ENCODE measurements at regions not wholly inside any gene's neighbourhood (a gene's known extent, or its start where the extent isn't known, plus 50 kb on each side); places are given as distances from the start of the nearest gene placed in this dataset.

DNA sequence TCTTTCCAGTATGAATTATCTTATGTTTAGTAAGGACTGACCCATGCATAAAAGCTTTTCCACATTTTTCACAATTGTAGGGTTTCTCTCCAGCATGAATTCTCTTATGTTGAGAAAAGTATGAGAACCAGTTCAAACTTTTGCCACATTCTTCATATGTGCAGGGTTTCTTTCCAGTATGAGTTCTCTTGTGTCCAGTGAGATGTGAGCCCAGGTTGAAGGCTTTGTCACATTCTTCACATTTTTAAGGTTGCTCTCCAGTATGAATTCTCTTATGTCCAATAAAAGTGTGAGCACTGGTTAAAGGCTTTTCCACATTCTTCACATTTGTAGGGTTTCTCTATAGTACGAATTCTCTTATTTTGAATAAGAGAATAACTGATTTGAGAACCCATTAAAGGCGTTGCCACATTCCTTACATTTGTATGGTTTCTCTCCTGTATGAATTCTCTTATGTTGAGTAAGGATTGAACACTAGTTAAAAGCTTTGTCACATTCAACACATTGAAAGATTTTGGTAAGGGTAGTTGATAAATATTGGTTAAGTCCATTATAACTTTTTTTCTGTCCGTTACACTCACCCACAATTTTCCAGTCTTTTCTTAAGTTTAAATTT lies 911.0 kb upstream of the ZNF722 start:
- Histone ChIP-seq H3K27ac (no peak overlapping the region), H3K9me3 (peaks cover 9 to 53% of the 10 kb centered on the region in 2 donors), H3K4me3 (no peak overlapping the region), H3K27me3 (no peaks in the 10 kb centered on the region), H3K36me3 (no peaks in the 10 kb centered on the region), H3K4me1 (no peaks in the 10 kb centered on the region)
- intact Hi-C loops (cut with DNase I), result no loop called here
- DNase-seq (ENCODE audit: low spot score in 2 of 2), result no peak
- TF ChIP-seq CTCF (IDR thresholded peaks at IDR 0.05), result no peak

GRCh38 chr7:63092951-63093350 lies 905.7 kb upstream of the ZNF722 start:
- Histone ChIP-seq H3K9me3 (peaks cover 0 to 25% of the 10 kb centered on the region in 2 donors), H3K36me3 (no peaks in the 10 kb centered on the region), H3K27ac (no peak overlapping the region), H3K27me3 (no peaks in the 10 kb centered on the region), H3K4me1 (no peaks in the 10 kb centered on the region), H3K4me3 (no peak overlapping the region)
- no peak for DNase-seq (ENCODE audit: low spot score in 2 of 2)
- intact Hi-C loops (cut with DNase I), result no loop called here
- no peak for TF ChIP-seq CTCF (IDR thresholded peaks at IDR 0.05)

DNA sequence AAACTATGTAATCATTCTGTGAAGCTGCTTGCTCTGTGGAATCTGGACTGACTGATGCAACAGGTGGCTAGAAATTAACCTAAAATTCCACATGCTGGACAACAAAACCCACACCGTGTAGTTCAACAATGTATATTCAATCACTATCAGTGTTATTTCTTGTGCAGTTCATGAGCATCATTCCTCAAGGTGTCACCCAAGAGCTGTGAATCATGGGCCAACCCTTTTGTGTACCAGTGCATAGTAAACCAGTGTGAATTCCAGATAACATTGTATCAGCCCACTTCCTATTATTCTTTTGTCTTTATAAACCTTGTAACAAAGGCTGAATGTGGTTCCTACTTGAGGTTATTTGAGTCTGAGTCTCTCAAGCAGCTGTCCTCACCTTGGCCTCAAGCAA lies 905.2 kb upstream of the ZNF722 start:
- Histone ChIP-seq H3K4me1 (no peaks in the 10 kb centered on the region), H3K27me3 (no peaks in the 10 kb centered on the region), H3K27ac (no peak overlapping the region), H3K36me3 (no peaks in the 10 kb centered on the region), H3K4me3 (no peak overlapping the region), H3K9me3 (peaks cover 0 to 20% of the 10 kb centered on the region in 2 donors)
- TF ChIP-seq CTCF (IDR thresholded peaks at IDR 0.05), result no peak
- DNase-seq (ENCODE audit: low spot score in 2 of 2), result no peak
- intact Hi-C loops (cut with DNase I), result no loop called here

DNA sequence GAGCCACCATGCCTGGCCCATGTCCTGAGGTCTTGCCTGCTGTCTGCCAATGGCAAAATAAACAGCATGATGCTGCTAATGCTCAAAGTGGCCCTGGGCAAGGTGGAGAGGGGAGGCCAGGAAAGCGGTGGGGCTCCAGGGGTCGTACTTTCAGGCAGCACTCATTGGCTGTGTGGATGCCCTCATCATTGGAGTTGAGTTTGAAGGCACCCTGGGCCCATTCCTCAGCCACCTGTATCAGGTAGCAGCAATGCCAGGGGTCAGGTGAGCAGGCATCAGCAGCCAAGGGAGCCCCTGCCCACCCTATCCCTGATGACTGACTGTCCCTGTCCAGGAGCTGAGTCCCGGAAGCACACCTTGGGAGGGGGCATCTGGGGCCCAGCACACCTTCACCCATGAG lies 902.5 kb upstream of the ZNF722 start:
- Histone ChIP-seq H3K36me3 (no peaks in the 10 kb centered on the region), H3K4me1 (no peaks in the 10 kb centered on the region), H3K27me3 (no peaks in the 10 kb centered on the region), H3K9me3 (peaks cover 0 to 5% of the 10 kb centered on the region in 2 donors), H3K4me3 (no peak overlapping the region), H3K27ac (no peak overlapping the region)
- intact Hi-C loops (cut with DNase I), result no loop called here
- no peak for DNase-seq (ENCODE audit: low spot score in 2 of 2)
- no peak for TF ChIP-seq CTCF (IDR thresholded peaks at IDR 0.05)

DNA sequence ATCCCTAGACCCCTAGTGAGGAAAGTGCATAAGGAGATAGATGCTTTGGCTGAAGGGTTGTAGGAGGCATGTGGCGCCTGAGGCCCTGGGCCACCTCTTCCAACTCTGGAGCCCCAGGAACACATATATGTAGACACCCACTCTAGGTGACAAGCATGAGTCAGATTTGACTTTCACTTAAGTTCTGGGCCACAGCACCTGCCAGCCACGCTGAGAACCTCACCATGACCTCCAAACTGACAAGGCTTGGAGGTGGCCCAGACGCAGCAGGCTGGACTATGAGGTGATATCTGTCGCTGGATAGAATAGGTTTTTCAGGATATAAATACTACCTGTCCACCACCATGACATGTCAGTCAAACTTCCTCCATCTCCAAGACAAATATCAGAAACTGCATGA lies 894.0 kb upstream of the ZNF722 start:
- DNase-seq (ENCODE audit: low spot score in 2 of 2), result no peak
- intact Hi-C loops (cut with DNase I), result no loop called here
- Histone ChIP-seq H3K4me1 (no peaks in the 10 kb centered on the region), H3K36me3 (no peaks in the 10 kb centered on the region), H3K4me3 (no peak overlapping the region), H3K27ac (no peak overlapping the region), H3K9me3 (no peaks in the 10 kb centered on the region), H3K27me3 (no peaks in the 10 kb centered on the region)
- no peak for TF ChIP-seq CTCF (IDR thresholded peaks at IDR 0.05)

DNA sequence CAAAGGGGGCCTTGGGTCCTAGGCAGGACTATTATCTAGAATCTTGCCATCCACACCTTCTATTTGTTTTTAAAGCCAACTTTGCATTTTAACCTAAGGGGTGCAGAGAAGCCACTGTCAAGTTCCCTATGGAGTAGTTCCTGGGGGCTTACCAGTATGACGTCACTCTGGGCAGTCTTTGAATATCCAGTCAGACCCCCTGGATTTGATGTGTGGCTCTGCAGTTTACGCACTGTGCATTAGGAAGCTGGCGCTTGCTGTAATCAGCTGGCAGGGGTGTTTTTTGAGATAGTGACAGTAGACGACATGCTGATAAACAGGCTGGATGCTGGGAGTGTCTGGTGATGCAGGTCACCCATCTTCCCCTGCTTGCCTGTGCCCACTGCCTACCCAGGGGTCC lies 892.7 kb upstream of the ZNF722 start:
- Histone ChIP-seq H3K27me3 (no peaks in the 10 kb centered on the region), H3K9me3 (no peaks in the 10 kb centered on the region), H3K36me3 (no peaks in the 10 kb centered on the region), H3K4me1 (no peaks in the 10 kb centered on the region), H3K27ac (no peak overlapping the region), H3K4me3 (no peak overlapping the region)
- intact Hi-C loops (cut with DNase I), result no loop called here
- no peak for DNase-seq (ENCODE audit: low spot score in 2 of 2)
- TF ChIP-seq CTCF (IDR thresholded peaks at IDR 0.05), result no peak

Measured in ascending aorta (tissue), 2 donors.